Activated naive CD8-positive, alpha-beta T cell treated with anti-CD3 and anti-CD28 coated beads for 36 hours (primary cell): ENCODE measurements at regions not wholly inside any gene's neighbourhood (a gene's known extent, or its start where the extent isn't known, plus 50 kb on each side); places are given as distances from the start of the nearest gene placed in this dataset.

Experiments
- DNase-seq: peaks from one replicate; pipeline ENCODE4 v3.0.0; 2021
- H3K27ac Mint-ChIP-seq: one replicate; pipeline ENCODE4 v1.8.0; 2022; ENCODE audit warnings: mild to moderate bottlenecking, moderate library complexity, mixed read lengths
- H3K27me3 Mint-ChIP-seq: one replicate; pipeline ENCODE4 v1.8.0; 2022; ENCODE audit warnings: mild to moderate bottlenecking, mixed read lengths
- H3K36me3 Mint-ChIP-seq: one replicate; pipeline ENCODE4 v1.8.0; 2021; ENCODE audit warnings: mild to moderate bottlenecking, mixed read lengths
- H3K4me1 Mint-ChIP-seq: one replicate; pipeline ENCODE4 v1.8.0; 2021; ENCODE audit warnings: mixed read lengths
- H3K4me3 Mint-ChIP-seq: one replicate; pipeline ENCODE4 v1.8.0; 2022; ENCODE audit warnings: mild to moderate bottlenecking, moderate library complexity, mixed read lengths
- H3K9me3 Mint-ChIP-seq: one replicate; pipeline ENCODE4 v1.8.0; 2022; ENCODE audit warnings: mixed read lengths

GRCh38 chr12:127373559-127373958, 893.4 kb upstream of the TMEM132C start:
- Mint-ChIP-seq H3K27ac (no peak overlapping the region), H3K36me3 (no peaks in the 10 kb centered on the region), H3K27me3 (peaks cover 4% of the 10 kb centered on the region), H3K4me3 (no peak overlapping the region), H3K4me1 (no peaks in the 10 kb centered on the region), H3K9me3 (no peaks in the 10 kb centered on the region)
- no peak for DNase-seq

GRCh38 chr12:127374447-127374846, 892.5 kb upstream of the TMEM132C start:
- no peak for DNase-seq
- no peaks in the 10 kb centered on the region for H3K4me1 Mint-ChIP-seq
- H3K27ac Mint-ChIP-seq: no peak overlapping the region
- H3K36me3 Mint-ChIP-seq: no peaks in the 10 kb centered on the region
- no peaks in the 10 kb centered on the region for H3K9me3 Mint-ChIP-seq
- H3K27me3 Mint-ChIP-seq: peaks cover 4% of the 10 kb centered on the region
- H3K4me3 Mint-ChIP-seq: no peak overlapping the region

- Mint-ChIP-seq H3K4me3 (no peak overlapping the region), H3K4me1 (no peaks in the 10 kb centered on the region), H3K27ac (no peak overlapping the region), H3K36me3 (no peaks in the 10 kb centered on the region), H3K9me3 (no peaks in the 10 kb centered on the region), H3K27me3 (peaks cover 6% of the 10 kb centered on the region)
- DNase-seq: peak; percentile 53
These were observed 885.8 kb upstream of the TMEM132C start for GRCh38 chr12:127381043-127381668.

- Mint-ChIP-seq H3K4me3 (no peak overlapping the region), H3K27ac (no peak overlapping the region), H3K27me3 (peaks cover 6% of the 10 kb centered on the region), H3K4me1 (no peaks in the 10 kb centered on the region), H3K36me3 (no peaks in the 10 kb centered on the region), H3K9me3 (no peaks in the 10 kb centered on the region)
- no peak for DNase-seq
These were observed 885.3 kb upstream of the TMEM132C start for GRCh38 chr12:127381681-127382080.

GRCh38 chr12:127383281-127383680, 883.7 kb upstream of the TMEM132C start:
- Mint-ChIP-seq H3K27me3 (peaks cover 6% of the 10 kb centered on the region), H3K9me3 (no peaks in the 10 kb centered on the region), H3K4me3 (no peak overlapping the region), H3K36me3 (no peaks in the 10 kb centered on the region), H3K4me1 (no peaks in the 10 kb centered on the region), H3K27ac (no peak overlapping the region)
- no peak for DNase-seq

GRCh38 chr12:127386723-127387122, 880.2 kb upstream of the TMEM132C start:
- Mint-ChIP-seq H3K4me1 (no peaks in the 10 kb centered on the region), H3K36me3 (no peaks in the 10 kb centered on the region), H3K27me3 (no peaks in the 10 kb centered on the region), H3K27ac (no peak overlapping the region), H3K9me3 (no peaks in the 10 kb centered on the region), H3K4me3 (no peak overlapping the region)
- DNase-seq: no peak

- H3K27ac Mint-ChIP-seq: no peak overlapping the region
- no peaks in the 10 kb centered on the region for H3K4me1 Mint-ChIP-seq
- H3K27me3 Mint-ChIP-seq: no peaks in the 10 kb centered on the region
- no peaks in the 10 kb centered on the region for H3K9me3 Mint-ChIP-seq
- DNase-seq: no peak
- no peak overlapping the region for H3K4me3 Mint-ChIP-seq
- no peaks in the 10 kb centered on the region for H3K36me3 Mint-ChIP-seq
These were observed 878.0 kb upstream of the TMEM132C start for GRCh38 chr12:127388985-127389384.

- DNase-seq: no peak
- Mint-ChIP-seq H3K27me3 (no peaks in the 10 kb centered on the region), H3K4me1 (no peaks in the 10 kb centered on the region), H3K27ac (no peak overlapping the region), H3K9me3 (no peaks in the 10 kb centered on the region), H3K36me3 (no peaks in the 10 kb centered on the region), H3K4me3 (no peak overlapping the region)
These were observed 877.0 kb upstream of the TMEM132C start for GRCh38 chr12:127389923-127390322.

GRCh38 chr12:127393465-127393864, 873.5 kb upstream of the TMEM132C start:
- Mint-ChIP-seq H3K4me3 (no peak overlapping the region), H3K27ac (no peak overlapping the region), H3K4me1 (no peaks in the 10 kb centered on the region), H3K27me3 (peaks cover 3% of the 10 kb centered on the region), H3K36me3 (no peaks in the 10 kb centered on the region), H3K9me3 (no peaks in the 10 kb centered on the region)
- no peak for DNase-seq

GRCh38 chr12:127393896-127394295, 873.1 kb upstream of the TMEM132C start:
- Mint-ChIP-seq H3K27me3 (peaks cover 3% of the 10 kb centered on the region), H3K4me3 (no peak overlapping the region), H3K9me3 (no peaks in the 10 kb centered on the region)

GRCh38 chr12:127396734-127397133, 870.2 kb upstream of the TMEM132C start:
- Mint-ChIP-seq H3K4me1 (no peaks in the 10 kb centered on the region), H3K36me3 (no peaks in the 10 kb centered on the region), H3K4me3 (no peak overlapping the region), H3K27ac (no peak overlapping the region), H3K27me3 (peaks cover 3% of the 10 kb centered on the region), H3K9me3 (no peaks in the 10 kb centered on the region)
- no peak for DNase-seq

More at GRCh38 chr12:127393896-127394295, 873.1 kb upstream of the TMEM132C start:
- DNase-seq: no peak
- no peaks in the 10 kb centered on the region for H3K36me3 Mint-ChIP-seq
- H3K27ac Mint-ChIP-seq: no peak overlapping the region
- H3K4me1 Mint-ChIP-seq: no peaks in the 10 kb centered on the region

GRCh38 chr12:127398016-127398710, 868.8 kb upstream of the TMEM132C start:
- Mint-ChIP-seq H3K9me3 (no peaks in the 10 kb centered on the region), H3K4me1 (no peaks in the 10 kb centered on the region), H3K4me3 (no peak overlapping the region), H3K27me3 (peaks cover 3% of the 10 kb centered on the region), H3K27ac (no peak overlapping the region), H3K36me3 (no peaks in the 10 kb centered on the region)
- no peak for DNase-seq

- Mint-ChIP-seq H3K9me3 (no peaks in the 10 kb centered on the region), H3K36me3 (no peaks in the 10 kb centered on the region), H3K4me3 (no peak overlapping the region), H3K27me3 (peaks cover 5% of the 10 kb centered on the region), H3K4me1 (no peaks in the 10 kb centered on the region), H3K27ac (no peak overlapping the region)
- no peak for DNase-seq
These were observed 867.5 kb upstream of the TMEM132C start for GRCh38 chr12:127399451-127399850.

- no peak overlapping the region for H3K27ac Mint-ChIP-seq
- H3K4me1 Mint-ChIP-seq: no peaks in the 10 kb centered on the region
- H3K9me3 Mint-ChIP-seq: no peaks in the 10 kb centered on the region
- no peak for DNase-seq
- no peak overlapping the region for H3K4me3 Mint-ChIP-seq
- H3K36me3 Mint-ChIP-seq: no peaks in the 10 kb centered on the region
- H3K27me3 Mint-ChIP-seq: peaks cover 6% of the 10 kb centered on the region
These were observed 866.7 kb upstream of the TMEM132C start for GRCh38 chr12:127400221-127400620.

- DNase-seq: no peak
- no peaks in the 10 kb centered on the region for H3K4me1 Mint-ChIP-seq
- H3K27me3 Mint-ChIP-seq: peaks cover 6% of the 10 kb centered on the region
- H3K9me3 Mint-ChIP-seq: no peaks in the 10 kb centered on the region
- no peak overlapping the region for H3K4me3 Mint-ChIP-seq
- no peak overlapping the region for H3K27ac Mint-ChIP-seq
- no peaks in the 10 kb centered on the region for H3K36me3 Mint-ChIP-seq
These were observed 866.0 kb upstream of the TMEM132C start for GRCh38 chr12:127401005-127401404.

GRCh38 chr12:127401536-127401935, 865.4 kb upstream of the TMEM132C start:
- Mint-ChIP-seq H3K4me3 (no peak overlapping the region), H3K27ac (no peak overlapping the region), H3K36me3 (no peaks in the 10 kb centered on the region), H3K27me3 (peaks cover 6% of the 10 kb centered on the region), H3K9me3 (no peaks in the 10 kb centered on the region), H3K4me1 (no peaks in the 10 kb centered on the region)
- DNase-seq: no peak
